WTC11 (cell line): ENCODE measurements at regions not wholly inside any gene's neighbourhood (a gene's known extent, or its start where the extent isn't known, plus 50 kb on each side); places are given as distances from the start of the nearest gene placed in this dataset.

ENCODE experiments used
- ATAC-seq: fragments of 200-7000 bp; cut with Tn5 transposase; 2 replicates; pipeline ENCODE4 v1.10.0; 2021; ENCODE audit warnings: mild to moderate bottlenecking, moderate library complexity
- CTCF ChIA-PET: fragments of 300-600 bp; sonication (Branson Sonifier 250); formaldehyde crosslinking; loops from one replicate; lab custom pipeline; 2021; ENCODE audit warnings: antibody characterized with exemption; lab: Charles Lee
- POLR2A ChIA-PET: fragments of 350-600 bp; sonication (Branson Sonifier 250); formaldehyde crosslinking; loops from one replicate; lab custom pipeline; 2021; ENCODE audit warnings: antibody characterized with exemption; lab: Charles Lee
- DNase-seq: peaks from one replicate; pipeline ENCODE4 v3.0.0; 2021; ENCODE audit warnings: low spot score
- H3K27ac Mint-ChIP-seq: 2 replicates; pipeline ENCODE4 v1.8.0; 2021; ENCODE audit warnings: mixed read lengths
- H3K27me3 Mint-ChIP-seq: 2 replicates; pipeline ENCODE4 v1.8.0; 2021; ENCODE audit warnings: low read depth, mild to moderate bottlenecking, moderate library complexity, mixed read lengths
- H3K36me3 Mint-ChIP-seq: 2 replicates; pipeline ENCODE4 v1.8.0; 2021; ENCODE audit warnings: mixed read lengths
- H3K4me1 Mint-ChIP-seq: 2 replicates; pipeline ENCODE4 v1.8.0; 2022; ENCODE audit warnings: mixed read lengths
- H3K4me3 Mint-ChIP-seq: 2 replicates; pipeline ENCODE4 v1.8.0; 2021; ENCODE audit warnings: mild to moderate bottlenecking, moderate library complexity, mixed read lengths
- H3K9me3 Mint-ChIP-seq: 2 replicates; pipeline ENCODE4 v1.8.0; 2021; ENCODE audit warnings: mixed read lengths
- CREM ChIP-seq: sonication (generic); formaldehyde crosslinking; IDR thresholded peaks from 2 replicates; pipeline ENCODE4 v1.8.1; 2022; ENCODE audit warnings: mild to moderate bottlenecking, missing genetic modification reagents, moderate library complexity
- JUN ChIP-seq: sonication (generic); formaldehyde crosslinking; IDR thresholded peaks from 2 replicates; pipeline ENCODE4 v1.8.0; 2023; ENCODE audit warnings: mild to moderate bottlenecking, missing genetic modification reagents
- NFYB ChIP-seq: sonication (generic); formaldehyde crosslinking; conservative IDR thresholded peaks from 2 replicates; pipeline ENCODE4 v1.8.0; 2022; ENCODE audit warnings: low read depth, missing genetic modification reagents
- NR3C1 ChIP-seq: sonication (generic); formaldehyde crosslinking; conservative IDR thresholded peaks from 2 replicates; pipeline ENCODE4 v1.8.1; 2023; ENCODE audit warnings: low read depth, mild to moderate bottlenecking, missing genetic modification reagents
- OVOL2 ChIP-seq: fragments of 250-450 bp; sonication (Bioruptor Pico); IDR thresholded peaks from 2 replicates; pipeline ENCODE4 v1.9.0; 2021; ENCODE audit warnings: mild to moderate bottlenecking, borderline replicate concordance
- PRDM15 ChIP-seq: sonication (generic); formaldehyde crosslinking; IDR thresholded peaks from 2 replicates; pipeline ENCODE4 v1.8.0; 2022; ENCODE audit warnings: missing genetic modification reagents
- SP1 ChIP-seq: sonication (generic); formaldehyde crosslinking; conservative IDR thresholded peaks from 2 replicates; pipeline ENCODE4 v1.8.1; 2022; ENCODE audit warnings: missing genetic modification reagents
- STAT6 ChIP-seq: sonication (generic); formaldehyde crosslinking; conservative IDR thresholded peaks from 2 replicates; pipeline ENCODE4 v1.8.1; 2023; ENCODE audit warnings: mild to moderate bottlenecking, low read depth, missing genetic modification reagents, moderate library complexity
- USF2 ChIP-seq: sonication (generic); formaldehyde crosslinking; IDR thresholded peaks from 2 replicates; pipeline ENCODE4 v1.8.1; 2023; ENCODE audit warnings: mild to moderate bottlenecking, missing genetic modification reagents, moderate library complexity
- ZNF121 ChIP-seq: sonication (generic); formaldehyde crosslinking; IDR thresholded peaks from 2 replicates; pipeline ENCODE4 v1.8.0; 2023; ENCODE audit warnings: missing genetic modification reagents
- ZNF219 ChIP-seq: sonication (generic); formaldehyde crosslinking; IDR thresholded peaks from 2 replicates; pipeline ENCODE4 v1.8.0; 2023; ENCODE audit warnings: missing genetic modification reagents, mild to moderate bottlenecking, borderline replicate concordance
- ZNF671 ChIP-seq: fragments of 250-450 bp; sonication (Bioruptor Pico); IDR thresholded peaks from 2 replicates; pipeline ENCODE4 v1.8.0; 2021; ENCODE audit warnings: mild to moderate bottlenecking
- TF ChIP-seq, protein P1 (sequence below): fragments of 250-450 bp; sonication (Bioruptor Pico); conservative IDR thresholded peaks from 2 replicates; pipeline ENCODE4 v1.9.0; 2021; ENCODE audit warnings: mild to moderate bottlenecking
- TF ChIP-seq, protein P2 (sequence below): fragments of 250-450 bp; sonication (Bioruptor Pico); IDR thresholded peaks from 2 replicates; pipeline ENCODE4 v1.9.0; 2021; ENCODE audit warnings: mild to moderate bottlenecking
- TF ChIP-seq, protein P3 (sequence below): sonication (generic); formaldehyde crosslinking; IDR thresholded peaks from 2 replicates; pipeline ENCODE4 v1.8.0; 2023; ENCODE audit warnings: missing genetic modification reagents
- TF ChIP-seq, protein P4 (sequence below): sonication (generic); formaldehyde crosslinking; IDR thresholded peaks from 2 replicates; pipeline ENCODE4 v1.8.0; 2022; ENCODE audit warnings: mild to moderate bottlenecking, missing genetic modification reagents
- TF ChIP-seq, protein P5 (sequence below): sonication (generic); formaldehyde crosslinking; IDR thresholded peaks from 2 replicates; pipeline ENCODE4 v1.8.1; 2023; ENCODE audit warnings: mild to moderate bottlenecking, missing genetic modification reagents, moderate library complexity

GRCh38 chr4:153074936-153075630 is 129.2 kb upstream of the TRIM2 start:
- TF ChIP-seq, protein P1, sequence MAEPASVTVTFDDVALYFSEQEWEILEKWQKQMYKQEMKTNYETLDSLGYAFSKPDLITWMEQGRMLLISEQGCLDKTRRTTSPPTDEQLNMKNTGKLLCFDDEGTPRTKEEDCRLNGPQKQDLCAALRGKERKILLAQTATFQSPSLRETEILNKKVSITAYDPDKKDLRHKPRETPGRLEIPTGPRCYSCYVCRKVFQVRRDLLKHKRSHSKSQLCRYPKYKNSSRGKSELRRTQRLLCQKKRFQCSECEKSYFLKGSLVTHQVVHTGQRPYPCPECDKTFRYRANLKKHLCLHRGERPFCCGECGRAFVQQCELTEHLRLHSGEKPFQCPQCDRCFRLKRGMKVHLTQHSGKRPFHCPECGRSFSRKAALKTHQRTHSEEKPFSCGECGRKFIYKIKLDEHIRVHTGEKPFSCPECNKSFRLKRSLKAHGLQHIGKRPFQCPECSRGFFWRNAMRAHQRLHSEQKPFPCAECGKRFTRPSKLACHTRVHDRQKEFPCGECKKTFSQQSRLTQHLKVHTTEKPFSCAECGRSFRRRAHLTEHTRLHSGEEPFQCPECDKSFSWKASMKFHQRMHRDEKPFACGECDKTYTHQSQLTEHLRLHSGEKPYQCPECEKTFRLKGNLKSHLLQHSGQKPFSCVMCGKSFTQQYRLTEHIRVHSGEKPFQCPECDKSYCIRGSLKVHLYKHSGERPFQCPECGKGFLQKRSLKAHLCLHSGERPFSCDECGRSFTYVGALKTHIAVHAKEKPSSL (CRISPR knock-in tag) = no peak
- no peak for TF ChIP-seq CREM (CRISPR knock-in tag)
- TF ChIP-seq JUN = no peak
- no peak for TF ChIP-seq NFYB (CRISPR knock-in tag)
- TF ChIP-seq ZNF219 (CRISPR knock-in tag) = no peak
- TF ChIP-seq SP1 (CRISPR knock-in tag) = no peak
- TF ChIP-seq, protein P2, sequence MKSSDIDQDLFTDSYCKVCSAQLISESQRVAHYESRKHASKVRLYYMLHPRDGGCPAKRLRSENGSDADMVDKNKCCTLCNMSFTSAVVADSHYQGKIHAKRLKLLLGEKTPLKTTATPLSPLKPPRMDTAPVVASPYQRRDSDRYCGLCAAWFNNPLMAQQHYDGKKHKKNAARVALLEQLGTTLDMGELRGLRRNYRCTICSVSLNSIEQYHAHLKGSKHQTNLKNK (CRISPR knock-in tag) = no peak
- no peak for TF ChIP-seq ZNF671 (CRISPR knock-in tag)
- TF ChIP-seq, protein P3, sequence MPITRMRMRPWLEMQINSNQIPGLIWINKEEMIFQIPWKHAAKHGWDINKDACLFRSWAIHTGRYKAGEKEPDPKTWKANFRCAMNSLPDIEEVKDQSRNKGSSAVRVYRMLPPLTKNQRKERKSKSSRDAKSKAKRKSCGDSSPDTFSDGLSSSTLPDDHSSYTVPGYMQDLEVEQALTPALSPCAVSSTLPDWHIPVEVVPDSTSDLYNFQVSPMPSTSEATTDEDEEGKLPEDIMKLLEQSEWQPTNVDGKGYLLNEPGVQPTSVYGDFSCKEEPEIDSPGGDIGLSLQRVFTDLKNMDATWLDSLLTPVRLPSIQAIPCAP (CRISPR knock-in tag) = no peak
- TF ChIP-seq, all 79 proteins: peak for 0
- CTCF ChIA-PET = interaction anchor here (1.0 kb wide), 1 partner anchor 11 kb away, joined by 3 read pairs; no protein-coding TSS in a partner anchor
- no peak overlapping the region for H3K4me3 Mint-ChIP-seq
- no peak for DNase-seq
- no peak overlapping the region for H3K27ac Mint-ChIP-seq
- H3K9me3 Mint-ChIP-seq = peaks cover 12% of the 10 kb centered on the region
- H3K27me3 Mint-ChIP-seq = no peaks in the 10 kb centered on the region; the same call in 1 of the 2 replicates
- POLR2A ChIA-PET = no interaction called here
- peaks cover 25% of the 10 kb centered on the region for H3K4me1 Mint-ChIP-seq
- H3K36me3 Mint-ChIP-seq = peaks cover 13% of the 10 kb centered on the region
- ATAC-seq = no peak

- CTCF ChIA-PET = interaction anchor here (1.0 kb wide), 1 partner anchor 10 kb away, joined by 3 read pairs; no protein-coding TSS in a partner anchor
- Mint-ChIP-seq H3K27me3 (no peaks in the 10 kb centered on the region; the same call in 1 of the 2 replicates), H3K9me3 (peaks cover 8% of the 10 kb centered on the region), H3K4me3 (no peak overlapping the region), H3K4me1 (peaks cover 25% of the 10 kb centered on the region), H3K36me3 (peaks cover 9% of the 10 kb centered on the region), H3K27ac (no peak overlapping the region)
- ATAC-seq (no peak), DNase-seq (no peak)
- POLR2A ChIA-PET = interaction anchor here (0.5 kb wide), 1 partner anchor 275 kb away, joined by 3 read pairs; no protein-coding TSS in a partner anchor
- TF ChIP-seq OVOL2 (CRISPR knock-in tag) (no peak), ZNF121 (no peak), PRDM15 (no peak), NR3C1 (no peak), USF2 (CRISPR knock-in tag) (no peak), STAT6 (CRISPR knock-in tag) (no peak)
- TF ChIP-seq, protein P4, sequence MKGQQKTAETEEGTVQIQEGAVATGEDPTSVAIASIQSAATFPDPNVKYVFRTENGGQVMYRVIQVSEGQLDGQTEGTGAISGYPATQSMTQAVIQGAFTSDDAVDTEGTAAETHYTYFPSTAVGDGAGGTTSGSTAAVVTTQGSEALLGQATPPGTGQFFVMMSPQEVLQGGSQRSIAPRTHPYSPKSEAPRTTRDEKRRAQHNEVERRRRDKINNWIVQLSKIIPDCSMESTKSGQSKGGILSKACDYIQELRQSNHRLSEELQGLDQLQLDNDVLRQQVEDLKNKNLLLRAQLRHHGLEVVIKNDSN (CRISPR knock-in tag) = no peak
- TF ChIP-seq, protein P5, sequence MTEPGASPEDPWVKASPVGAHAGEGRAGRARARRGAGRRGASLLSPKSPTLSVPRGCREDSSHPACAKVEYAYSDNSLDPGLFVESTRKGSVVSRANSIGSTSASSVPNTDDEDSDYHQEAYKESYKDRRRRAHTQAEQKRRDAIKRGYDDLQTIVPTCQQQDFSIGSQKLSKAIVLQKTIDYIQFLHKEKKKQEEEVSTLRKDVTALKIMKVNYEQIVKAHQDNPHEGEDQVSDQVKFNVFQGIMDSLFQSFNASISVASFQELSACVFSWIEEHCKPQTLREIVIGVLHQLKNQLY (CRISPR knock-in tag) = no peak
Observed at GRCh38 chr4:153075836-153076518, 128.3 kb upstream of the TRIM2 start.
